Neural progenitor cell (in vitro differentiated cells): ENCODE measurements at regions not wholly inside any gene's neighbourhood (a gene's known extent, or its start where the extent isn't known, plus 50 kb on each side); places are given as distances from the start of the nearest gene placed in this dataset.
"Not testable (repeated sequence)": the region's sequence is repeated elsewhere in the genome, so short reads cannot be mapped to it uniquely, and the experiment has no call there.

Source experiments
- DNase-seq: peaks from one replicate; pipeline ENCODE4 v3.0.0-alpha.2; 2016; ENCODE audit warnings: low spot score
- H2AFZ ChIP-seq: fragments of 200-600 bp; sonication (generic); replicated peaks from 2 replicates; pipeline ENCODE4 v1.6.1; 2016; ENCODE audit warnings: antibody characterized with exemption
- H3F3A ChIP-seq: fragments of 200-600 bp; sonication (generic); 2 replicates; pipeline ENCODE4 v1.6.1; 2016; ENCODE audit warnings: antibody characterized with exemption, low read depth
- H3K27ac ChIP-seq: fragments of 200-600 bp; sonication (generic); 2 replicates; pipeline ENCODE4 v1.5.1; 2016; ENCODE audit warnings: mild to moderate bottlenecking
- H3K27me3 ChIP-seq: fragments of 200-600 bp; sonication (generic); 2 replicates; pipeline ENCODE4 v1.6.1; 2016; ENCODE audit warnings: mild to moderate bottlenecking, moderate library complexity
- H3K36me3 ChIP-seq: fragments of 200-600 bp; sonication (generic); 2 replicates; pipeline ENCODE4 v1.5.1; 2016
- H3K4me1 ChIP-seq: fragments of 200-600 bp; sonication (generic); 2 replicates; pipeline ENCODE4 v1.6.1; 2016; ENCODE audit warnings: mixed run types
- H3K4me2 ChIP-seq: fragments of 200-600 bp; sonication (generic); 2 replicates; pipeline ENCODE4 v1.6.1; 2016
- H3K4me3 ChIP-seq: fragments of 200-600 bp; sonication (generic); 2 replicates; pipeline ENCODE4 v1.5.1; 2016
- H3K79me2 ChIP-seq: fragments of 200-600 bp; sonication (generic); 2 replicates; pipeline ENCODE4 v1.6.1; 2016; ENCODE audit warnings: low read depth
- H3K9ac ChIP-seq: fragments of 200-600 bp; sonication (generic); 2 replicates; pipeline ENCODE4 v1.6.1; 2016
- H3K9me3 ChIP-seq: fragments of 200-600 bp; sonication (generic); 2 replicates; pipeline ENCODE4 v1.5.1; 2016; ENCODE audit warnings: low read depth
- H4K20me1 ChIP-seq: fragments of 200-600 bp; sonication (generic); 2 replicates; pipeline ENCODE4 v1.6.1; 2016; ENCODE audit warnings: low read depth
- H3K27ac Mint-ChIP-seq: 3 replicates; pipeline ENCODE4 v1.8.0; 2021; ENCODE audit warnings: mixed read lengths
- H3K27me3 Mint-ChIP-seq: 2 replicates; pipeline ENCODE4 v1.8.0; 2022; ENCODE audit warnings: low read depth, mild to moderate bottlenecking, inconsistent platforms, moderate library complexity, mixed read lengths; ENCODE audit not compliant: insufficient read depth
- H3K36me3 Mint-ChIP-seq: 3 replicates; pipeline ENCODE4 v1.8.0; 2021; ENCODE audit warnings: mixed read lengths
- H3K4me1 Mint-ChIP-seq: 3 replicates; pipeline ENCODE4 v1.8.0; 2021; ENCODE audit warnings: mixed read lengths
- H3K4me3 Mint-ChIP-seq: 3 replicates; pipeline ENCODE4 v1.8.0; 2021; ENCODE audit warnings: mild to moderate bottlenecking, moderate library complexity, mixed read lengths
- H3K9me3 Mint-ChIP-seq: 3 replicates; pipeline ENCODE4 v1.8.0; 2020; ENCODE audit warnings: mixed read lengths
- CTCF ChIP-seq: fragments of 200-600 bp; sonication (generic); IDR thresholded peaks from 2 replicates; pipeline ENCODE4 v1.5.1; 2017; ENCODE audit warnings: antibody characterized with exemption, mild to moderate bottlenecking
- EZH2 ChIP-seq: fragments of 200-600 bp; sonication (generic); IDR thresholded peaks from 2 replicates; pipeline ENCODE4 v1.6.1; 2017; ENCODE audit warnings: antibody characterized with exemption, mild to moderate bottlenecking, moderate library complexity
- EZH2phosphoT487 ChIP-seq: fragments of 200-600 bp; sonication (generic); IDR thresholded peaks from 2 replicates; pipeline ENCODE4 v1.6.1; 2017; ENCODE audit warnings: antibody characterized with exemption

GRCh38 chr7:106447318-106447847 lies 162.6 kb upstream of the NAMPT start:
- Mint-ChIP-seq H3K4me1 (no peaks in the 10 kb centered on the region), H3K27me3 (no peaks in the 10 kb centered on the region), H3K4me3 (no peak overlapping the region), H3K27ac (no peak overlapping the region), H3K9me3 (peaks cover 9% of the 10 kb centered on the region), H3K36me3 (no peaks in the 10 kb centered on the region)
- H3K79me2 ChIP-seq, result no peaks in the 10 kb centered on the region
- no peaks in the 10 kb centered on the region for H3K9me3 ChIP-seq
- no peaks in the 10 kb centered on the region for H3K27me3 ChIP-seq
- H3K4me2 ChIP-seq, result no peak overlapping the region
- H2AFZ ChIP-seq, result no peak overlapping the region
- H3K4me3 ChIP-seq, result no peak overlapping the region
- H4K20me1 ChIP-seq, result no peaks in the 10 kb centered on the region
- no peaks in the 10 kb centered on the region for H3F3A ChIP-seq
- DNase-seq, result no peak
- H3K4me1 ChIP-seq, result no peaks in the 10 kb centered on the region
- TF ChIP-seq EZH2 (no peak), EZH2phosphoT487 (no peak), CTCF (no peak)
- no peak overlapping the region for H3K9ac ChIP-seq
- no peak overlapping the region for H3K27ac ChIP-seq
- H3K36me3 ChIP-seq, result no peaks in the 10 kb centered on the region

DNA sequence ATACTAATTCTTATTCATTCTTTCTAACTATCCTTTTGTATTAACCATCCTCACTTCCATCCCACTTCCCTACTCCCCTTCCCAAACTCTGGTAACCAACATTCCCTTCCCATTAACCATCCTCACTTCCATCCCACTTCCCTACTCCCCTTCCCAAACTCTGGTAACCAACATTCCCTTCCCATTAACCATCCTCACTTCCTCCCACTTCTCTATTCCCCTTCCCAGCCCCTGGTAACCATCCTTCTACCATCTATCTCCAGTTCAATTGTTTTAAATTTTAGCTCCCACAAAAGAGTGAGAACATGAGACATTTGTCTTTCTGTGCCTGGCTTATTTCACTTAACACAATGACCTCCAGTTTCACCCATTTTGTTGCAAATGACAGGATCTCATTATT lies 160.6 kb upstream of the NAMPT start:
- not testable (repeated sequence) for H3K79me2 ChIP-seq

DNA sequence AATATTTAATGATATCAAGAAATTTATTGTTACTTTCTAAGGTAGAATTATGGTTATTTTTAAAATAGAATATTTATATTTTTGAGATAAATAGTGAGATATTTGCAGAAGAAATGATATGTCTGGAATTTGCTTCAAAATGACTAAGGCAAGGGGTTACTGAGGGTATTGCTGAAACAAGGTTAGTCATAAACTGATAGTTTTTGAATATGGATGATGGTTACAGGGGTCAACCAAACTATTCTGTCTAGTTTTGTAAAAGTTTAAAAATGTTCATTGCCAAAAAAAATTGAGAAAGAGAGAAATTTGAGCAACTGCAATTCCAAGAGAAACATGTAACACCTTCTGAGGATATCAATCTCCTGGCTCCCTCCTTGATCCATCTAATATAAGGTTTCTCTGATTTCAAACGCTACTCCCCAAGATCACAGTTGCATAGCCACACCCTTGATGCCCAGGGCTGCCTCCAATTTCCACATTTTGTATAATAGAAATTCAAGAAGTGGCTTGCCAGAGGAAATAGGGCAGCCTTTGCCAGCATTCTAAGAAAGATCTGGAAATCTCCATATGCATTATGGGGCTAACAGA lies 159.4 kb upstream of the NAMPT start:
- Histone ChIP-seq H3K4me2 (no peak overlapping the region), H3K4me1 (no peaks in the 10 kb centered on the region), H3K9me3 (no peaks in the 10 kb centered on the region), H4K20me1 (no peaks in the 10 kb centered on the region), H3K36me3 (no peaks in the 10 kb centered on the region), H3K79me2 (no peaks in the 10 kb centered on the region), H2AFZ (no peak overlapping the region), H3K27ac (no peak overlapping the region), H3K4me3 (no peak overlapping the region), H3K9ac (no peak overlapping the region), H3K27me3 (no peaks in the 10 kb centered on the region), H3F3A (no peaks in the 10 kb centered on the region)
- TF ChIP-seq CTCF, result no peak
- no peak for TF ChIP-seq EZH2phosphoT487
- TF ChIP-seq EZH2, result no peak
- Mint-ChIP-seq H3K4me3 (no peak overlapping the region), H3K36me3 (no peaks in the 10 kb centered on the region), H3K27me3 (no peaks in the 10 kb centered on the region), H3K4me1 (no peaks in the 10 kb centered on the region), H3K9me3 (peaks cover 4% of the 10 kb centered on the region), H3K27ac (no peak overlapping the region)
- DNase-seq, result no peak

More for the DNA sequence above, 160.6 kb upstream of the NAMPT start:
- not testable (repeated sequence) for H3K27me3 Mint-ChIP-seq, H3F3A ChIP-seq, H3K27me3 ChIP-seq, H3K4me3 Mint-ChIP-seq, H3K4me1 ChIP-seq, H3K36me3 Mint-ChIP-seq, H3K36me3 ChIP-seq, H3K27ac ChIP-seq, H3K9ac ChIP-seq, H3K4me1 Mint-ChIP-seq, H3K27ac Mint-ChIP-seq, DNase-seq, H3K9me3 ChIP-seq, H3K9me3 Mint-ChIP-seq, H3K4me3 ChIP-seq, H2AFZ ChIP-seq, H3K4me2 ChIP-seq, H4K20me1 ChIP-seq

GRCh38 chr7:106443156-106443555 lies 158.4 kb upstream of the NAMPT start:
- H4K20me1 ChIP-seq, result no peaks in the 10 kb centered on the region
- no peaks in the 10 kb centered on the region for H3K4me1 Mint-ChIP-seq
- H3K4me1 ChIP-seq, result no peaks in the 10 kb centered on the region
- no peak overlapping the region for H3K9ac ChIP-seq
- no peak overlapping the region for H3K4me3 Mint-ChIP-seq
- no peaks in the 10 kb centered on the region for H3K79me2 ChIP-seq
- TF ChIP-seq EZH2 (no peak), EZH2phosphoT487 (no peak), CTCF (no peak)
- no peaks in the 10 kb centered on the region for H3K9me3 ChIP-seq
- no peak for DNase-seq
- no peaks in the 10 kb centered on the region for H3F3A ChIP-seq
- H3K9me3 Mint-ChIP-seq, result peaks cover 4% of the 10 kb centered on the region
- no peak overlapping the region for H2AFZ ChIP-seq
- H3K4me2 ChIP-seq, result no peak overlapping the region
- no peaks in the 10 kb centered on the region for H3K36me3 ChIP-seq
- no peaks in the 10 kb centered on the region for H3K27me3 ChIP-seq
- H3K36me3 Mint-ChIP-seq, result no peaks in the 10 kb centered on the region
- H3K4me3 ChIP-seq, result no peak overlapping the region
- no peak overlapping the region for H3K27ac ChIP-seq
- no peak overlapping the region for H3K27ac Mint-ChIP-seq
- no peaks in the 10 kb centered on the region for H3K27me3 Mint-ChIP-seq
